ENCODE measurements at regions not wholly inside any gene's neighbourhood (a gene's known extent, or its start where the extent isn't known, plus 50 kb on each side); places are given as distances from the start of the nearest gene placed in this dataset.

GRCh38 chr2:60136913-60137312 is 416.5 kb downstream of the BCL11A start:
- TF ChIP-seq CTCF (IDR thresholded peaks at IDR 0.05) (no peak), POLR2A (IDR thresholded peaks at IDR 0.05) (no peak)
